GM10266 (cell line): ENCODE measurements at regions not wholly inside any gene's neighbourhood (a gene's known extent, or its start where the extent isn't known, plus 50 kb on each side); places are given as distances from the start of the nearest gene placed in this dataset.

Experiments
- DNase-seq: peaks from one replicate; pipeline ENCODE4 v3.0.0; 2012; ENCODE audit errors: extremely low spot score
- TF ChIP-seq, protein P1 (sequence below): IDR thresholded peaks from 2 replicates; pipeline ENCODE4 v1.5.1; 2012; ENCODE audit warnings: mild to moderate bottlenecking, low read depth; ENCODE audit not compliant: control insufficient read depth, insufficient read depth; ENCODE audit errors: missing control alignments

DNA sequence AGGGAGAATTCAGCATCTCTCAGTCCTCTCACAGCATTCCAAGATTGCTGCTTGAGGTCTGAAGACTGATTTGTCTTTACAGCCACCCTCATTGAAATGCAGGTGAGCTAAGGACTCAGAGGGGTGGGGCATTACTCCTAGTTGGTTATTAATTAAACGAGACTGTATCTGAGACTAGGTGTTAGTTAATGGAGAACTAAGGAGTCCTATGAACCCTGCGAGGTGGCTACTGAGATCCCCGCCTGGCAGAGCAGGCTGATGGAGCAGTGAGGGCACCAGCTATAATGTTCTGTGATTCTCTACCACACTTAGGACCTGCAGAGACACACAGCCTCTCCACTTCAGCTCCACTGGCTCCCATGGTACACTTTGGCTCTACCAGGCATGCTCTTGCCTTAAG lies 215.3 kb downstream of the MID1IP1 start:
- no peak for DNase-seq
- TF ChIP-seq, protein P1, sequence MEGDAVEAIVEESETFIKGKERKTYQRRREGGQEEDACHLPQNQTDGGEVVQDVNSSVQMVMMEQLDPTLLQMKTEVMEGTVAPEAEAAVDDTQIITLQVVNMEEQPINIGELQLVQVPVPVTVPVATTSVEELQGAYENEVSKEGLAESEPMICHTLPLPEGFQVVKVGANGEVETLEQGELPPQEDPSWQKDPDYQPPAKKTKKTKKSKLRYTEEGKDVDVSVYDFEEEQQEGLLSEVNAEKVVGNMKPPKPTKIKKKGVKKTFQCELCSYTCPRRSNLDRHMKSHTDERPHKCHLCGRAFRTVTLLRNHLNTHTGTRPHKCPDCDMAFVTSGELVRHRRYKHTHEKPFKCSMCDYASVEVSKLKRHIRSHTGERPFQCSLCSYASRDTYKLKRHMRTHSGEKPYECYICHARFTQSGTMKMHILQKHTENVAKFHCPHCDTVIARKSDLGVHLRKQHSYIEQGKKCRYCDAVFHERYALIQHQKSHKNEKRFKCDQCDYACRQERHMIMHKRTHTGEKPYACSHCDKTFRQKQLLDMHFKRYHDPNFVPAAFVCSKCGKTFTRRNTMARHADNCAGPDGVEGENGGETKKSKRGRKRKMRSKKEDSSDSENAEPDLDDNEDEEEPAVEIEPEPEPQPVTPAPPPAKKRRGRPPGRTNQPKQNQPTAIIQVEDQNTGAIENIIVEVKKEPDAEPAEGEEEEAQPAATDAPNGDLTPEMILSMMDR, result no peak

DNA sequence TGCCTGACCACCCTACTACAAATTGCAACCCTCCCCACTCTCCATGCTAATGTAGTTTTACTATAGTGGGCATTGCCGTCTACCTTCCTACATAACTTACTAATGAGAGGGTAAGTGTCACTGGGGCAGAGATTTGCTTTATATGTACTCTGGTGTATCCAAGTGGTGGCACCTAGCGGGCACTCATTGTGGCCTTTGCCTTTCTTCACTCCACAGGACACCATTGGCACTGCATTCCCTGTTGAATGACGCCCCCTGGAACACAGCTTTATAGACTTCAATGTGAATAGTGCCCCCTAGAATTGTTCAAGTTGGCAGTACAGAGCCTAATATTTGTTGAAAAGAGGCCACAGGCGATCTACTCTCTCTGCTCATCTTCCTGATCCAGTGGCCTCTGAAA lies 215.8 kb downstream of the MID1IP1 start:
- TF ChIP-seq, protein P1, result no peak
- no peak for DNase-seq

DNA sequence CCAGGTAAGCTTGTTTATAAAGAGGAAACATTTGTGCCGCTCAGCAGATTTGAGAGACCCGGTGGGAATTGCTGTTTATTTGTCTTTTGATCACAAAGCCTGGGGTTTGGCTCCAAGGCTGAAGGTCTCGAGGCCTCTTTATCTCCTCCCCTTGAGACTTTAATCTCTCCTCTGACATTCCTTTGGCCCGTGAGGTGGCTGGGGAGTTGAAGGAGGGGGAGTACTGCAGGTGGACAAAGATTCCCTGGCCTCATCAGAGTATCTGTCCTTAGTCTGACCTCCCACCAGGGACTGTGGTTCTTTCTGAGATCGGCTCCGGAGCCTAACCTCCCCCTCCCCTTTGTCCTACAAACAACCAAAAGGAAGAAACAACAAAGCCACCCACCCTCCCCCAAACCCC lies 216.5 kb downstream of the MID1IP1 start:
- TF ChIP-seq, protein P1, result no peak

DNA sequence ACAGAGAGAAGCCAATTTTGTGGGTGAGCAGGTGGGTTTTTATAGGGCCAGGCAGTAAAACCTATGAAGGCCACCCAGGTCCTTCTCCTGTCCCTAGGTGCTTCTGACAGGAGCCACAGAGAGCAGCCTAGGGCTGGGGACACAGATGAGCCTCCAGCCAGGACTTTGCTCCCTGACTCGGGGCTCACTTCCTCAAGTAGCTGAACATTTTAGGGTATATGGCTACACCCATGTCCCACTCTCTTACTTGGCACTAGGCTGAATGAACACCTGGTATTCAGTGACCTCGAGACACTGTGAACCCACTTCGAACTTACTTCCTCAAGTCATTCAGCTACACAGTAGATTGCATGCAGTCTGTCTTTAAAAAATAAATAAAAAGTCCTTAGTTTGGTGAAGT lies 217.3 kb downstream of the MID1IP1 start:
- DNase-seq, result no peak
- TF ChIP-seq, protein P1, result no peak

More for the DNA sequence above, 216.5 kb downstream of the MID1IP1 start:
- no peak for DNase-seq

DNA sequence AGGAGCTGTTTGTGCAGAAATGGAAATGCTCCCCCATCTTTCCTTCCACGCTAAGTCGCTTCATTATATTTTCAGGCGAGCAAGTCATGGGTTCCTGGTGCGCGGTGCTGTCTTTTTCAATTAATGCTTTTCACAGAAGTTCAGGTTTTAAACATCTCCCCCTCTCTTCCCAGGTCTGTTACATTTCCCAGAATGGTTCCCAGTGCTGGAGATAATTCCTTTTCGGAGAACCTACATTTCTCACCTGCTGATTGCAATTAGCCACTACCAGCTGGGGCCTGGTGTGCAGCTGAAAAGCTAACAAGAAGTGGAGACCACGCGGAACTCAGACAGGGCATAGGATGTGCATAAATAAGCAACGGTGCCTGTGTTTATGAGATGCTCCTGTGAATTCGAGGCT lies 217.8 kb downstream of the MID1IP1 start:
- no peak for DNase-seq
- TF ChIP-seq, protein P1, result no peak

DNA sequence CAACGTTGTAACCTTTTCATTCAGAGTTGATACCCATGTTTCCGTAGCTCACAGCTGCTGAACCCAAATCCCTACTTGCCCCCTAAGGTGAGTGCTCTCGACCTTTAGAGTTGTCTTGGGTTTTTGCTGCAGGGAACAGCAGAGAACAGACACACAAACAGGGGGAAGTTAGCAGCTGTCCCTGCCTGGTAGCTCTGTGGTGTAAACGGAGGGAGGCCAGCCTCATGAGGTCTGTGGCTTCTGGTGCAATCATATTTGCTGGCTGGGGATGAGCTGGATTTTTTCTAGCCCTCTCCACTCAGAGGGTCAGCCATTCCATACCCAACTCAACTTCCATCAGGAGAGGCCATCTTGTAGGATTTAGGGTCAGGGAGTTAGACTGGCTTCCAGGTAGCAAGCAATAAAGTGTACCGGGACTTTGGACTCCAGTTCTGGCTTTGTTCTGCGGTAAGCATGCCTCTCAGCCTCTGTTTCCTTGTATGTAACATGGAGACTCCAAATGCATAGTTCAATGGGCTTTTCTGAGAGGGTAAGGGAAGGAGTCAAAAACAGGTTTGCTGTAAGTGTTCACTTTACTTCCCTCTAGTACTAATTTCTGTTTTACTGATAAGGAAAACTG lies 218.9 kb downstream of the MID1IP1 start:
- TF ChIP-seq, protein P1, result no peak
- no peak for DNase-seq

DNA sequence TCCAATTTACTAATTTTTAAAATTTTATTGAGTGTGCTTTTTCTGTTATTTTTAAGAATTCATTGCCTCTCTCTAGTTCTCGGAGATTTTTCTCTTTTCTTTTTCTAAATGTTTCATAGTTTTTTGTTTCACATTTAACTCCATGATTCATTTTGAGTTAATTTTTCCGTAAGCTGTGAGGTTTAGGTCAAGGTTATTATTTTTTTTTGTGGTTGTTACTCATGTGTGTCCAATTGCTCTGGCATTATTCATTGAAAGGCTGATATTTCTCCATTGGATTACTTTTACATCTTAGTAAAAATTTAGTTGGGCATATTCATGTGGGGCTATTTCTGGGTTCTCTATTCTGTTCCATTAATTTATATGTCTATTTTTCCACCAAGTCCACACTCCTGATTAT lies 220.8 kb downstream of the MID1IP1 start:
- TF ChIP-seq, protein P1, result no peak
- no peak for DNase-seq
